Keratinocyte (primary cell): ENCODE measurements at regions not wholly inside any gene's neighbourhood (a gene's known extent, or its start where the extent isn't known, plus 50 kb on each side); places are given as distances from the start of the nearest gene placed in this dataset.

ENCODE experiments used
- EZH2 ChIP-seq: IDR thresholded peaks from one replicate; pipeline ENCODE4 v1.6.1; 2012; ENCODE audit warnings: inconsistent platforms, mild to moderate bottlenecking, low read length, moderate library complexity
- TF ChIP-seq, protein P1 (sequence below), 3 experiments: IDR thresholded peaks in 1 of 3; conservative IDR thresholded peaks in 1 of 3; optimal IDR thresholded peaks in 1 of 3; 2 replicates in 2 of 3; 3 replicates in 1 of 3; pipeline versions ENCODE3 to v1.5.1; 2011; ENCODE audit warnings: low read length in 3 of 3, mild to moderate bottlenecking in 3 of 3, moderate library complexity in 2 of 3, control low read depth in 1 of 3, inconsistent platforms in 1 of 3; ENCODE audit not compliant: insufficient read depth in 2 of 3; ENCODE audit errors: extremely low read depth in 1 of 3

- TF ChIP-seq, protein P1, sequence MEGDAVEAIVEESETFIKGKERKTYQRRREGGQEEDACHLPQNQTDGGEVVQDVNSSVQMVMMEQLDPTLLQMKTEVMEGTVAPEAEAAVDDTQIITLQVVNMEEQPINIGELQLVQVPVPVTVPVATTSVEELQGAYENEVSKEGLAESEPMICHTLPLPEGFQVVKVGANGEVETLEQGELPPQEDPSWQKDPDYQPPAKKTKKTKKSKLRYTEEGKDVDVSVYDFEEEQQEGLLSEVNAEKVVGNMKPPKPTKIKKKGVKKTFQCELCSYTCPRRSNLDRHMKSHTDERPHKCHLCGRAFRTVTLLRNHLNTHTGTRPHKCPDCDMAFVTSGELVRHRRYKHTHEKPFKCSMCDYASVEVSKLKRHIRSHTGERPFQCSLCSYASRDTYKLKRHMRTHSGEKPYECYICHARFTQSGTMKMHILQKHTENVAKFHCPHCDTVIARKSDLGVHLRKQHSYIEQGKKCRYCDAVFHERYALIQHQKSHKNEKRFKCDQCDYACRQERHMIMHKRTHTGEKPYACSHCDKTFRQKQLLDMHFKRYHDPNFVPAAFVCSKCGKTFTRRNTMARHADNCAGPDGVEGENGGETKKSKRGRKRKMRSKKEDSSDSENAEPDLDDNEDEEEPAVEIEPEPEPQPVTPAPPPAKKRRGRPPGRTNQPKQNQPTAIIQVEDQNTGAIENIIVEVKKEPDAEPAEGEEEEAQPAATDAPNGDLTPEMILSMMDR (optimal IDR thresholded peaks at IDR 0.05 in 1 of 3, IDR thresholded peaks at IDR 0.05 in 1 of 3, conservative IDR thresholded peaks at IDR 0.05 in 1 of 3; ENCODE audit: extremely low read depth in 1 of 3, insufficient read depth in 2 of 3, low read length in 3 of 3) = no peak
- TF ChIP-seq EZH2 = no peak
These were observed 263.8 kb downstream of the HNMT start for GRCh38 chr2:138228101-138228500.
